Prostate gland (tissue), 2 donors: ENCODE measurements at regions not wholly inside any gene's neighbourhood (a gene's known extent, or its start where the extent isn't known, plus 50 kb on each side); places are given as distances from the start of the nearest gene placed in this dataset.

ENCODE experiments used
- POLR2A ChIP-seq: fragments of 450-650 bp; IDR thresholded peaks from one replicate; pipeline ENCODE4 v1.6.1; 2016; ENCODE audit warnings: antibody characterized with exemption, mild to moderate bottlenecking
- POLR2AphosphoS5 ChIP-seq: sonication (generic); formaldehyde crosslinking; IDR thresholded peaks from one replicate; pipeline ENCODE4 v1.6.1; 2017; ENCODE audit warnings: antibody characterized with exemption
- TF ChIP-seq, protein P1 (sequence below), 4 experiments: fragments of 200-600 bp in 2 of 4; fragments of 450-650 bp in 2 of 4; sonication (generic) in 2 of 4; IDR thresholded peaks; 1 replicate in 3 of 4; 2 replicates in 1 of 4; pipeline ENCODE4 v1.5.1; 2016 to 2019; ENCODE audit warnings: antibody characterized with exemption in 4 of 4, mild to moderate bottlenecking in 2 of 4, moderate library complexity in 2 of 4

DNA sequence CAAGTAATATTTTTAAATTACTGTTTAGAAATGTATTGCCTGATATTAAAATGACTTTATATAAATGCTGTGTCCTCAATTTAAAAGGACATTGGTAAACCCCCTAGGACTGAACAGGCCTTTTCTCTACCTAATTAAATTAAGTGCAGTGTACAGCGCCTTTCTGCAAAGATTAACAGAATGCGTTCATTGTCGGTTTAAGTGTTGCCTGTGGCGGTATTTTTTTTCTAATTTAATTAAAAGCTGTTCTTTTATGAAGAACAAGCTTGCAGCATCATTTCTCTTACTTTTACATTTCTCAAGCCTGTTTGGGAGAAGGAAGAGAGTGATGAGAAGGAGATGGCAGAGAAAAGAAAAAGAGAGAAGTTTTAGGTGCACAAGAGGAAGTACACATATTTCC, 344.9 kb downstream of the CPS1 start:
- TF ChIP-seq POLR2A (no peak), POLR2AphosphoS5 (no peak)
- TF ChIP-seq, protein P1, sequence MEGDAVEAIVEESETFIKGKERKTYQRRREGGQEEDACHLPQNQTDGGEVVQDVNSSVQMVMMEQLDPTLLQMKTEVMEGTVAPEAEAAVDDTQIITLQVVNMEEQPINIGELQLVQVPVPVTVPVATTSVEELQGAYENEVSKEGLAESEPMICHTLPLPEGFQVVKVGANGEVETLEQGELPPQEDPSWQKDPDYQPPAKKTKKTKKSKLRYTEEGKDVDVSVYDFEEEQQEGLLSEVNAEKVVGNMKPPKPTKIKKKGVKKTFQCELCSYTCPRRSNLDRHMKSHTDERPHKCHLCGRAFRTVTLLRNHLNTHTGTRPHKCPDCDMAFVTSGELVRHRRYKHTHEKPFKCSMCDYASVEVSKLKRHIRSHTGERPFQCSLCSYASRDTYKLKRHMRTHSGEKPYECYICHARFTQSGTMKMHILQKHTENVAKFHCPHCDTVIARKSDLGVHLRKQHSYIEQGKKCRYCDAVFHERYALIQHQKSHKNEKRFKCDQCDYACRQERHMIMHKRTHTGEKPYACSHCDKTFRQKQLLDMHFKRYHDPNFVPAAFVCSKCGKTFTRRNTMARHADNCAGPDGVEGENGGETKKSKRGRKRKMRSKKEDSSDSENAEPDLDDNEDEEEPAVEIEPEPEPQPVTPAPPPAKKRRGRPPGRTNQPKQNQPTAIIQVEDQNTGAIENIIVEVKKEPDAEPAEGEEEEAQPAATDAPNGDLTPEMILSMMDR (IDR thresholded peaks at IDR 0.05), result no peak
